A673 (cell line): ENCODE measurements at regions not wholly inside any gene's neighbourhood (a gene's known extent, or its start where the extent isn't known, plus 50 kb on each side); places are given as distances from the start of the nearest gene placed in this dataset.

Source experiments
- BruUV-seq: library from RNA; stranded (reverse); fragments of 400-500 nt; replicated peaks from 2 replicates; lab custom pipeline; 2021; lab: Mats Ljungman, UMichigan
- CTCF ChIA-PET: fragments of 300-600 bp; sonication (Branson Sonifier 250); formaldehyde crosslinking; loops from one replicate; lab custom pipeline; 2022; ENCODE audit warnings: antibody characterized with exemption; lab: Charles Lee
- POLR2A ChIA-PET: fragments of 300-600 bp; sonication (Branson Sonifier 250); formaldehyde crosslinking; loops from one replicate; lab custom pipeline; 2022; ENCODE audit warnings: antibody characterized with exemption; ENCODE audit not compliant: low non-redundant PET; lab: Charles Lee
- DNase-seq: peaks from one replicate; pipeline ENCODE4 v3.0.0-alpha.2; 2015; ENCODE audit warnings: low spot score
- H3K27ac ChIP-seq: fragments of 200-600 bp; sonication (generic); 2 replicates; pipeline ENCODE4 v1.5.1; 2016; ENCODE audit warnings: mixed run types, low read depth, mild to moderate bottlenecking, mixed read lengths, antibody characterized with exemption, low read length; ENCODE audit not compliant: poor library complexity, severe bottlenecking
- H3K27me3 ChIP-seq: fragments of 200-600 bp; sonication (generic); replicated peaks from 2 replicates; pipeline ENCODE4 v1.6.1; 2017; ENCODE audit warnings: mixed run types, low read depth, mild to moderate bottlenecking, mixed read lengths, antibody characterized with exemption, low read length; ENCODE audit not compliant: insufficient read depth, poor library complexity
- H3K36me3 ChIP-seq: fragments of 200-600 bp; sonication (generic); 2 replicates; pipeline ENCODE4 v1.6.1; 2016; ENCODE audit warnings: mixed run types, mild to moderate bottlenecking, mixed read lengths, antibody characterized with exemption, low read length; ENCODE audit not compliant: insufficient read depth, poor library complexity, severe bottlenecking
- H3K4me1 ChIP-seq: fragments of 200-600 bp; sonication (generic); 2 replicates; pipeline ENCODE4 v1.6.1; 2017; ENCODE audit warnings: mixed run types, mild to moderate bottlenecking, mixed read lengths, antibody characterized with exemption, low read length; ENCODE audit not compliant: insufficient read depth, poor library complexity, severe bottlenecking
- H3K4me3 ChIP-seq: fragments of 200-600 bp; sonication (generic); 2 replicates; pipeline ENCODE4 v1.5.1; 2016; ENCODE audit warnings: low read depth, mixed run types, mild to moderate bottlenecking, mixed read lengths, low read length; ENCODE audit not compliant: poor library complexity, severe bottlenecking
- H3K9me3 ChIP-seq: fragments of 200-600 bp; sonication (generic); 2 replicates; pipeline ENCODE4 v1.6.1; 2016; ENCODE audit warnings: mixed run types, low read depth, mild to moderate bottlenecking, mixed read lengths, antibody characterized with exemption, low read length; ENCODE audit not compliant: poor library complexity, severe bottlenecking
- EZH2 ChIP-seq: fragments of 200-600 bp; sonication (generic); IDR thresholded peaks from 2 replicates; pipeline ENCODE4 v1.6.1; 2017; ENCODE audit warnings: borderline replicate concordance, low read depth, mild to moderate bottlenecking, mixed read lengths, antibody characterized with exemption, low read length; ENCODE audit not compliant: poor library complexity, severe bottlenecking
- intact Hi-C: fragments of 100-400 bp; cut with micrococcal nuclease; formaldehyde crosslinking; loops from one replicate; pipeline ENCODE4 v1.10.0; 2022; ENCODE audit not compliant: unreplicated experiment
- TF ChIP-seq, protein P1 (sequence below): fragments of 300-800, 200-600 bp; sonication (generic); conservative IDR thresholded peaks from 2 replicates; pipeline ENCODE4 v1.5.1; 2017; ENCODE audit warnings: low read depth, mild to moderate bottlenecking, antibody characterized with exemption, low read length, moderate library complexity, mixed read lengths

DNA sequence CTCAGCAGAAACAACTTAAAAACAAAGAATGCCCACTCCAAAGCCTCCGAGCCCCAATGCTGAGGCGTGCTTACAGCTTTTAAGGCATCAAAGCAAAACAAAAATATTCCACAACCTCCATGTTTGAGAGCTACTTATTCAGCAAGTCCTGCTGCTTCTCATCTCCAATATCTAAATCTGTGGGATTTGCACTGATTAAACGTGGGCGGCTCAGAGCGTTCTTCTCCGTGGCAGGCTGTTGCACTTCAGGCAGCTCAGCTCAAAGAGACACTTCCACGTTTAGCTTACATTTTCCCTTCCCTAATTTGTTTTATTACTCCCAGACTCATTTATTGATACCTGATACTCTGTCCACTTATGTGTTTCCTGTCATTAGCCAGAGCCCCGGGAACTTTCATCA is 282.6 kb upstream of the MCTP2 start:
- ChIA-PET CTCF (interaction anchor here (0.6 kb wide), 1 partner anchor 104 kb away, joined by 3 read pairs; no protein-coding TSS in a partner anchor), POLR2A (no interaction called here)
- no TSS peak for BruUV-seq
- no peak overlapping the region for H3K27ac ChIP-seq
- H3K4me3 ChIP-seq: no peak overlapping the region
- peak; percentile 88 for DNase-seq
- intact Hi-C loops: no loop called here
- H3K36me3 ChIP-seq: no peaks in the 10 kb centered on the region
- peaks cover 9% of the 10 kb centered on the region for H3K27me3 ChIP-seq
- no peaks in the 10 kb centered on the region for H3K9me3 ChIP-seq
- TF ChIP-seq EZH2: no peak
- TF ChIP-seq, protein P1, sequence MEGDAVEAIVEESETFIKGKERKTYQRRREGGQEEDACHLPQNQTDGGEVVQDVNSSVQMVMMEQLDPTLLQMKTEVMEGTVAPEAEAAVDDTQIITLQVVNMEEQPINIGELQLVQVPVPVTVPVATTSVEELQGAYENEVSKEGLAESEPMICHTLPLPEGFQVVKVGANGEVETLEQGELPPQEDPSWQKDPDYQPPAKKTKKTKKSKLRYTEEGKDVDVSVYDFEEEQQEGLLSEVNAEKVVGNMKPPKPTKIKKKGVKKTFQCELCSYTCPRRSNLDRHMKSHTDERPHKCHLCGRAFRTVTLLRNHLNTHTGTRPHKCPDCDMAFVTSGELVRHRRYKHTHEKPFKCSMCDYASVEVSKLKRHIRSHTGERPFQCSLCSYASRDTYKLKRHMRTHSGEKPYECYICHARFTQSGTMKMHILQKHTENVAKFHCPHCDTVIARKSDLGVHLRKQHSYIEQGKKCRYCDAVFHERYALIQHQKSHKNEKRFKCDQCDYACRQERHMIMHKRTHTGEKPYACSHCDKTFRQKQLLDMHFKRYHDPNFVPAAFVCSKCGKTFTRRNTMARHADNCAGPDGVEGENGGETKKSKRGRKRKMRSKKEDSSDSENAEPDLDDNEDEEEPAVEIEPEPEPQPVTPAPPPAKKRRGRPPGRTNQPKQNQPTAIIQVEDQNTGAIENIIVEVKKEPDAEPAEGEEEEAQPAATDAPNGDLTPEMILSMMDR: no peak
- peaks cover 15% of the 10 kb centered on the region for H3K4me1 ChIP-seq

DNA sequence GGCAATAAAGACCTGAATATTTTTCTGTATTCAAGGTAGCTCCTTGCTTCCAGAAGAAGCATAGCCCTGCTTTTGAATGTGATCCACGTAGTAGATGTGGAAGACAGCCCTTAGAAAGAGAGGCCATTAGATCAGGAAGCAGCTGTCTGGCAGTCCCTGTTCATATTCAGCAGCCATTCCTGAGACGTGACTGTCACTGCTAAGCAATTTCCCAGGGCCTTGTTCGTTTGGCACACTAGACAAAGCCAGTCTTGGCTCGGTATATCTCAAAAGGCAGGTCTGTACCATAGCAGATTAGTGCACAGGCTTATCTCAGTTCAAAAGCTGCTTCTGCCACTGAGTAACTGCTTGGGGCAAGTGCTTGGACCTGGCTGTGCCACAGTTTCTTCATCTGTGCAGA is 287.8 kb upstream of the MCTP2 start:
- peak; percentile 36 for DNase-seq
- no peak overlapping the region for H3K27ac ChIP-seq
- CTCF ChIA-PET: no interaction called here

DNA sequence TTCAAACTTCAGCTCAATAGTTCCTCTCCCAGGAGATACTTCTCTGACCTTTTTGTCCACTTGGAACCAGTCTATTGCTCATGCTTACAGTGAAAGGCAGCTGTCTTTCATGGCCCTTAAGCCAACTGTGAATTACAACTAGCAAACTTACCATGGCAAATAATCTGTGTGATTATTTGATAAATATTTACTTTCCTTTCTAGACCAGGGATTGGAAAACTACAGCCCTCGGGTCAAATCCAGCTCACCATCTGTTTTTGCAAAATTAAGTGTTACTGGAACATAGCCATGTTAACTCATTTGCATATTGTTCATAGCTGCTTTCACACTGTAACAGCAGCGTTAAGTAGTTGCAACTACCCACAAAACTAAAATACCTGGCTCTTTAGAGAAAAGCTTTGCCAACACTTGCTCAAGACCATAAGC is 289.1 kb upstream of the MCTP2 start:
- ChIA-PET POLR2A (no interaction called here), CTCF (no interaction called here)
- DNase-seq: no peak
- no peak overlapping the region for H3K4me3 ChIP-seq
- BruUV-seq: no TSS peak
- no peak overlapping the region for H3K27ac ChIP-seq
- H3K36me3 ChIP-seq: no peaks in the 10 kb centered on the region
- H3K4me1 ChIP-seq: peaks cover 15% of the 10 kb centered on the region
- intact Hi-C loops: no loop called here
- TF ChIP-seq, protein P1: no peak
- TF ChIP-seq EZH2: no peak
- no peaks in the 10 kb centered on the region for H3K9me3 ChIP-seq
- H3K27me3 ChIP-seq: peaks cover 3% of the 10 kb centered on the region

More for the DNA sequence above, 287.8 kb upstream of the MCTP2 start:
- POLR2A ChIA-PET: no interaction called here
- TF ChIP-seq, protein P1: no peak
- no peak for TF ChIP-seq EZH2
- H3K4me3 ChIP-seq: no peak overlapping the region
- peaks cover 3% of the 10 kb centered on the region for H3K27me3 ChIP-seq
- H3K9me3 ChIP-seq: no peaks in the 10 kb centered on the region
- no peaks in the 10 kb centered on the region for H3K36me3 ChIP-seq
- peaks cover 18% of the 10 kb centered on the region for H3K4me1 ChIP-seq
- BruUV-seq: no TSS peak
- intact Hi-C loops: no loop called here
